Natural killer cell (primary cell): ENCODE measurements at regions not wholly inside any gene's neighbourhood (a gene's known extent, or its start where the extent isn't known, plus 50 kb on each side); places are given as distances from the start of the nearest gene placed in this dataset.

Experiments used
- ATAC-seq, 3 donors: fragments of 150-1000 bp in 2 of 3; fragments of 200-7000 bp in 1 of 3; cut with Tn5 transposase; 1 replicate in 1 of 3; 2 replicates in 2 of 3; pipeline ENCODE4 v1.10.0; 2021; ENCODE audit warnings: mild to moderate bottlenecking in 2 of 3, moderate library complexity in 2 of 3
- DNase-seq, 2 donors: peaks; one replicate each; pipeline versions ENCODE4 v3.0.0 to v3.0.0-alpha.2; 2013 to 2021; ENCODE audit warnings: mixed read lengths in 1 of 2
- H3K27ac ChIP-seq: one replicate; pipeline ENCODE4 v1.5.1; 2013; ENCODE audit warnings: mild to moderate bottlenecking, low read length
- H3K27me3 ChIP-seq: one replicate; pipeline ENCODE4 v1.6.1; 2013; ENCODE audit warnings: low read length; ENCODE audit not compliant: control insufficient read depth, insufficient read depth
- H3K36me3 ChIP-seq: one replicate; pipeline ENCODE4 v1.6.1; 2013; ENCODE audit warnings: low read length; ENCODE audit not compliant: control insufficient read depth, insufficient read depth
- H3K4me1 ChIP-seq: one replicate; pipeline ENCODE4 v1.6.1; 2013; ENCODE audit warnings: low read length; ENCODE audit not compliant: control insufficient read depth, insufficient read depth
- H3K4me3 ChIP-seq: one replicate; pipeline ENCODE4 v1.5.1; 2013; ENCODE audit warnings: low read length
- H3K9me3 ChIP-seq: one replicate; pipeline ENCODE4 v1.6.1; 2013; ENCODE audit warnings: low read length; ENCODE audit not compliant: control insufficient read depth, insufficient read depth
- H3K27ac Mint-ChIP-seq, 2 donors: one replicate each; pipeline ENCODE4 v1.8.0; 2022; ENCODE audit warnings: mild to moderate bottlenecking in 2 of 2, mixed read lengths in 2 of 2, moderate library complexity in 1 of 2
- H3K27me3 Mint-ChIP-seq, 2 donors: one replicate each; pipeline ENCODE4 v1.8.0; 2022; ENCODE audit warnings: low read depth in 2 of 2, mixed read lengths in 2 of 2
- H3K36me3 Mint-ChIP-seq: one replicate; pipeline ENCODE4 v1.8.0; 2022; ENCODE audit warnings: mixed read lengths
- H3K4me1 Mint-ChIP-seq, 2 donors: one replicate each; pipeline ENCODE4 v1.8.0; 2022; ENCODE audit warnings: mixed read lengths in 2 of 2
- H3K4me3 Mint-ChIP-seq: one replicate; pipeline ENCODE4 v1.8.0; 2022; ENCODE audit warnings: mild to moderate bottlenecking, moderate library complexity, mixed read lengths
- H3K9me3 Mint-ChIP-seq, 2 donors: one replicate each; pipeline ENCODE4 v1.8.0; 2022; ENCODE audit warnings: mixed read lengths in 2 of 2
- WGBS: methylation state at CpG from one replicate; pipeline ENCODE4 v1.1.7; 2013; ENCODE audit warnings: missing lambda C conversion rate; ENCODE audit not compliant: insufficient coverage; 5-methylcytosine and 5-hydroxymethylcytosine counted together
- intact Hi-C: fragments of 100-400 bp; cut with micrococcal nuclease; formaldehyde crosslinking; loops from one replicate; pipeline ENCODE4 v1.14.2; 2022
- TF ChIP-seq, protein P1 (sequence below): fragments of 200-600 bp; IDR thresholded peaks from one replicate; pipeline ENCODE4 v1.8.0; 2022; ENCODE audit warnings: antibody characterized with exemption

DNA sequence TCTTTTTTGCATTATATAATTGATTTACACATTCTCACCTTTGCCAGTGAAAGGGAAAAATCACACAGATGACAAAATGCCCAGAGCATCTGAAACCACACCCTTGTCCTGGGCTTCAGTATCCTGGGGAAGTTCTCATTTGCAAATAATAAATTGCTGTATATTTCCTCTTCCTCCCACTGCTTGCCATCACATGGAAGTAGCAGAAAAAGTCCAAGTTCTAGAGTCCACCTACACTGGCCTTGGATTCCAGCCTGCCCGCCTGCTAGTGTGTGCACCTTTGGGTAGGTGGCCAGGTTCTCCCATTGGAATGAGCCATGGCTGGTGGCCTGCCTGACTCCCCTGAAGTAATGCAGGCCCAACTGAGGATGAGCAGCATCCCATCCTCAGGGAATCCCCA lies 149.4 kb downstream of the GADD45G start:
- Mint-ChIP-seq H3K9me3 (no peaks in the 10 kb centered on the region), H3K4me3 (no peak overlapping the region), H3K27me3 (peaks cover 0 to 3% of the 10 kb centered on the region in 2 donors), H3K36me3 (no peaks in the 10 kb centered on the region), H3K27ac (no peak overlapping the region), H3K4me1 (peaks cover 0 to 5% of the 10 kb centered on the region in 2 donors)
- Histone ChIP-seq H3K4me1 (peaks cover 9% of the 10 kb centered on the region), H3K27me3 (no peaks in the 10 kb centered on the region), H3K4me3 (no peak overlapping the region), H3K27ac (no peak overlapping the region), H3K36me3 (no peaks in the 10 kb centered on the region), H3K9me3 (no peaks in the 10 kb centered on the region)
- TF ChIP-seq, protein P1, sequence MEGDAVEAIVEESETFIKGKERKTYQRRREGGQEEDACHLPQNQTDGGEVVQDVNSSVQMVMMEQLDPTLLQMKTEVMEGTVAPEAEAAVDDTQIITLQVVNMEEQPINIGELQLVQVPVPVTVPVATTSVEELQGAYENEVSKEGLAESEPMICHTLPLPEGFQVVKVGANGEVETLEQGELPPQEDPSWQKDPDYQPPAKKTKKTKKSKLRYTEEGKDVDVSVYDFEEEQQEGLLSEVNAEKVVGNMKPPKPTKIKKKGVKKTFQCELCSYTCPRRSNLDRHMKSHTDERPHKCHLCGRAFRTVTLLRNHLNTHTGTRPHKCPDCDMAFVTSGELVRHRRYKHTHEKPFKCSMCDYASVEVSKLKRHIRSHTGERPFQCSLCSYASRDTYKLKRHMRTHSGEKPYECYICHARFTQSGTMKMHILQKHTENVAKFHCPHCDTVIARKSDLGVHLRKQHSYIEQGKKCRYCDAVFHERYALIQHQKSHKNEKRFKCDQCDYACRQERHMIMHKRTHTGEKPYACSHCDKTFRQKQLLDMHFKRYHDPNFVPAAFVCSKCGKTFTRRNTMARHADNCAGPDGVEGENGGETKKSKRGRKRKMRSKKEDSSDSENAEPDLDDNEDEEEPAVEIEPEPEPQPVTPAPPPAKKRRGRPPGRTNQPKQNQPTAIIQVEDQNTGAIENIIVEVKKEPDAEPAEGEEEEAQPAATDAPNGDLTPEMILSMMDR, result no peak
- ATAC-seq (no peak), DNase-seq (no peak)
- intact Hi-C loops, result no loop called here
- 100% methylated on average over 1 of the region's 1 CpG for WGBS

- intact Hi-C loops, result no loop called here
- Mint-ChIP-seq H3K9me3 (no peaks in the 10 kb centered on the region), H3K27ac (no peak overlapping the region), H3K36me3 (no peaks in the 10 kb centered on the region), H3K27me3 (peaks cover 5 to 6% of the 10 kb centered on the region in 2 donors), H3K4me3 (no peak overlapping the region), H3K4me1 (no peaks in the 10 kb centered on the region)
- H3K9me3 ChIP-seq, result no peaks in the 10 kb centered on the region
- no peak for ATAC-seq
- TF ChIP-seq, protein P1, result no peak
- no peaks in the 10 kb centered on the region for H3K36me3 ChIP-seq
- H3K4me1 ChIP-seq, result peaks cover 9% of the 10 kb centered on the region
- no peak for DNase-seq
- 82% methylated on average over 9 of the region's 9 CpGs for WGBS
- H3K27me3 ChIP-seq, result no peaks in the 10 kb centered on the region
- no peak overlapping the region for H3K4me3 ChIP-seq
- H3K27ac ChIP-seq, result no peak overlapping the region
These were observed 151.0 kb downstream of the GADD45G start for GRCh38 chr9:89755821-89756220.

DNA sequence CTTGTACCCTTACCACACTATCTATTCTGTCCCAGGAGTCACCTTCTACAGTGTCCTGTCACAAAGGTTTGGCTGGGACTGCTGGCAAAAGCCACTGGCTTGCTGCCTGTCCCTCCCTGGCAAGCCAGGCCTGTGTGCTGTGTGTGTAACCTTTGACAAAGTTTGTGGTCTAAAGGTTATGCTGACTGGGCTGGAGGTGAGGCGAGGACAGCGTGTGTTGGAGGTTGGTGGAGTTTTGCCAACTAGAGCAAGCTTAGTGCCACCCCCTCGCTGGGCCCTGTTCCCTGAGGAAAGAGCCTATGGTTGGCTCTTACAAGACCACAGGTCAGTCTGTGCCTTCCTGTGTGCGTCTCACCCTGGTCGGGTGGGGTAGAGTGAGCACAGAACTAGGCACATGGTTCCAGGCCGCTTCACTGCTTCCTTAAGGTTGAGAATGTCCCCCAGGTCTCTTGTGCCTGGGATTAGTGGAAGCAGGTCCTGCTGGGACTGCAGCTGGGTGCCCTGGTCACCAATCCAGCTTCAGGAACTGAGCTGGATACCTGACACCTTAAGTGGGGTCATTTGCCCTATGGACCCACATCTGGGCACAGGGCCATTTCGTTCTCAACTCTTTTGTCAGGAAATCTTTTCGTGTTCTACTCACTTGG lies 152.2 kb downstream of the GADD45G start:
- Histone ChIP-seq H3K36me3 (no peaks in the 10 kb centered on the region), H3K4me3 (no peak overlapping the region), H3K9me3 (no peaks in the 10 kb centered on the region), H3K27me3 (no peaks in the 10 kb centered on the region), H3K27ac (no peak overlapping the region), H3K4me1 (peaks cover 9% of the 10 kb centered on the region)
- no peaks in the 10 kb centered on the region for H3K36me3 Mint-ChIP-seq
- H3K4me3 Mint-ChIP-seq, result no peak overlapping the region
- intact Hi-C loops, result no loop called here
- H3K4me1 Mint-ChIP-seq, result no peaks in the 10 kb centered on the region
- ATAC-seq (no peak), DNase-seq (no peak)
- WGBS, result 66% methylated on average over 8 of the region's 8 CpGs
- H3K27me3 Mint-ChIP-seq, result peaks cover 6 to 7% of the 10 kb centered on the region in 2 donors
- no peak overlapping the region for H3K27ac Mint-ChIP-seq
- TF ChIP-seq, protein P1, result no peak
- no peaks in the 10 kb centered on the region for H3K9me3 Mint-ChIP-seq
